Lower lobe of right lung (tissue), 2 donors: ENCODE measurements at regions not wholly inside any gene's neighbourhood (a gene's known extent, or its start where the extent isn't known, plus 50 kb on each side); places are given as distances from the start of the nearest gene placed in this dataset.

Experiments used
- ATAC-seq, 2 donors: fragments of 200-7000 bp; cut with Tn5 transposase; one replicate each; pipeline ENCODE4 v1.9.1; 2020 to 2022; ENCODE audit warnings: mild to moderate bottlenecking in 2 of 2, moderate library complexity in 2 of 2
- DNase-seq: peaks from one replicate; pipeline ENCODE4 v3.0.0-alpha.2; 2020
- H3K27ac ChIP-seq: fragments of 200-600 bp; one replicate; pipeline ENCODE4 v1.8.0; 2022
- H3K27me3 ChIP-seq: fragments of 200-600 bp; one replicate; pipeline ENCODE4 v1.8.0; 2022; ENCODE audit warnings: low read depth
- H3K36me3 ChIP-seq: fragments of 200-600 bp; one replicate; pipeline ENCODE4 v1.8.0; 2022; ENCODE audit warnings: mild to moderate bottlenecking
- H3K4me1 ChIP-seq: fragments of 200-600 bp; one replicate; pipeline ENCODE4 v1.8.0; 2022
- H3K4me3 ChIP-seq: fragments of 200-600 bp; one replicate; pipeline ENCODE4 v1.8.0; 2022; ENCODE audit warnings: mild to moderate bottlenecking
- H3K9me3 ChIP-seq: fragments of 200-600 bp; one replicate; pipeline ENCODE4 v1.8.0; 2022
- intact Hi-C: fragments of 100-400 bp; cut with DNase I; formaldehyde crosslinking; loops from one replicate; pipeline ENCODE4 v1.11.0; 2022
- TF ChIP-seq, protein P1 (sequence below): fragments of 200-600 bp; IDR thresholded peaks from one replicate; pipeline ENCODE4 v1.8.0; 2022; ENCODE audit warnings: antibody characterized with exemption, mild to moderate bottlenecking
- donor health status: DM: no; HTN: yes; CAD: no; lungs with severe emphysema.

GRCh38 chr5:44001675-44002380, 387.4 kb downstream of the FGF10 start:
- Histone ChIP-seq H3K4me1 (peaks cover 9% of the 10 kb centered on the region), H3K27ac (no peak overlapping the region), H3K27me3 (no peaks in the 10 kb centered on the region), H3K9me3 (no peaks in the 10 kb centered on the region), H3K4me3 (no peak overlapping the region), H3K36me3 (no peaks in the 10 kb centered on the region)
- no peak for DNase-seq
- TF ChIP-seq, protein P1, sequence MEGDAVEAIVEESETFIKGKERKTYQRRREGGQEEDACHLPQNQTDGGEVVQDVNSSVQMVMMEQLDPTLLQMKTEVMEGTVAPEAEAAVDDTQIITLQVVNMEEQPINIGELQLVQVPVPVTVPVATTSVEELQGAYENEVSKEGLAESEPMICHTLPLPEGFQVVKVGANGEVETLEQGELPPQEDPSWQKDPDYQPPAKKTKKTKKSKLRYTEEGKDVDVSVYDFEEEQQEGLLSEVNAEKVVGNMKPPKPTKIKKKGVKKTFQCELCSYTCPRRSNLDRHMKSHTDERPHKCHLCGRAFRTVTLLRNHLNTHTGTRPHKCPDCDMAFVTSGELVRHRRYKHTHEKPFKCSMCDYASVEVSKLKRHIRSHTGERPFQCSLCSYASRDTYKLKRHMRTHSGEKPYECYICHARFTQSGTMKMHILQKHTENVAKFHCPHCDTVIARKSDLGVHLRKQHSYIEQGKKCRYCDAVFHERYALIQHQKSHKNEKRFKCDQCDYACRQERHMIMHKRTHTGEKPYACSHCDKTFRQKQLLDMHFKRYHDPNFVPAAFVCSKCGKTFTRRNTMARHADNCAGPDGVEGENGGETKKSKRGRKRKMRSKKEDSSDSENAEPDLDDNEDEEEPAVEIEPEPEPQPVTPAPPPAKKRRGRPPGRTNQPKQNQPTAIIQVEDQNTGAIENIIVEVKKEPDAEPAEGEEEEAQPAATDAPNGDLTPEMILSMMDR = no peak
- intact Hi-C loops = no loop called here
- ATAC-seq = no peak

DNA sequence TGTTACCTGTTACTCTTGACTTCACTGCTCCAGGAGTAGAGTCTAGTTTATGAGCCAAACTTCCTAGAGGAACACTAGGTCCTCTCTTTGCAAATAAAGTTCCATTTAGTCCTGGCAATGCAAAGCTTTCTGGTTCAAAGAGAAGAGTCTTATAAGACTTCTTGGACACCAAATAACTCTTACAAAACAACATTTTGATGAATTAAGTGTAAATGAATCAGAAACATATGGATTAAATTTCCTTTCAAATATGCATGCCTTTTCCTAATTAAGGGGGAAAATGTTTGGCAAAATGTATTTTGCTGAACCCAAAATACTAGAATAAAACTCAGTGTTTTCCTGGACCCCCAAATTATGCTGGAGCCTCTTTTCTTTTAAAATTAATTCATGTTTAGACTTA, 388.0 kb downstream of the FGF10 start:
- H3K27ac ChIP-seq = no peak overlapping the region
- no peak for DNase-seq
- no peak overlapping the region for H3K4me3 ChIP-seq
- intact Hi-C loops = no loop called here
- TF ChIP-seq, protein P1 = no peak
- no peak for ATAC-seq
- no peaks in the 10 kb centered on the region for H3K9me3 ChIP-seq
- H3K27me3 ChIP-seq = no peaks in the 10 kb centered on the region
- H3K36me3 ChIP-seq = no peaks in the 10 kb centered on the region
- peaks cover 9% of the 10 kb centered on the region for H3K4me1 ChIP-seq

DNA sequence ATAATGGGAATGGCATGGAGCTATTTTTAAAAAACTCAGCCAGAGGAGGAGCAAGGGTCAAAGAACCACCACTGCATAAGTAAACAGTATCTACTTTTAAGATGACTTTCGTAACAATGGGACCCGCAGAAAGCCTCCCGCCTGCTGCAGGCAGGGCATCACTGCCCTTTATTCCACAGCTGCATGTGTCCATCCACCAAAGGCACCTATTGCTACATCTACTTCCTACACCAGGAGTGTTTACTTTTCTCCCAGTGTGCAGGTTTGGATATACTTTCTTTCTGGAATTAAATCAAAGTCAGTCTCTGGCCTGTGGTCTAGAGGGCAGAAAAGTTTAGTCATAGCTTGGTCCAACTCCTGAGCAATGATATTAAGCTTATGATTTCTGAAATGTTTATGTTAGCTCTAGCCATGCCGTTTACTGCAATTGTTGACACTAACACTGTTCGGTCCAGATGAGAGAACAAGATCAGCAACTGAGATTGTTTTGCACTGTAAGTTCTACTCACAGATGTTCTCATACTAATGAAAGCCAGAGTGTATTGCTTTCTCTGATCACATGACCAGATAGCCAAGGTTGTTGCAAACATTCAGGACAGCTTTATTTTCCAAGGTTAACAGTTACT, 391.5 kb downstream of the FGF10 start:
- Histone ChIP-seq H3K27ac (no peak overlapping the region), H3K4me1 (peaks cover 9% of the 10 kb centered on the region), H3K9me3 (no peaks in the 10 kb centered on the region), H3K4me3 (no peak overlapping the region), H3K27me3 (no peaks in the 10 kb centered on the region), H3K36me3 (no peaks in the 10 kb centered on the region)
- TF ChIP-seq, protein P1 = no peak
- ATAC-seq (peak; percentile 53 to 59), DNase-seq (no peak)
- intact Hi-C loops = no loop called here

DNA sequence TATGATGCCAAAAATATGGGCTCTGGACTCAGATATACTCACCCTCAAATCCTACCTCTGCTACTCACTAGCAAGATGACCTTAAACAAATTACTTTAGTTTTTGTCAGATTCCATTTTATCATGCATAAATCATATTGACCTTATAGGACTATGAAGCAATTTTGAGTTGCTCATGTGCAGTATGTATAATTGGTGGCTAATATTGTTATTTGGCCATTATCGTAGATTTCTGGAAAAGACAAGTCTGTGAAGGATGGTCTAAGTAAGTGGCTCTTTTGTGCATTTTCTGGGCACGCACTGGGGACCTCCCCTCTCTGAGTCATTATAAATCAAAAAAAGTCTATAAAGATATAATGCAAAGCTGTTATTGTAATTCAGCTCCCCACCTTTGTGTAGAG, 393.0 kb downstream of the FGF10 start:
- no peaks in the 10 kb centered on the region for H3K36me3 ChIP-seq
- H3K9me3 ChIP-seq = no peaks in the 10 kb centered on the region
- peaks cover under 1% of the 10 kb centered on the region for H3K4me1 ChIP-seq
- DNase-seq (no peak), ATAC-seq (no peak)
- intact Hi-C loops = no loop called here
- H3K27me3 ChIP-seq = no peaks in the 10 kb centered on the region
- H3K4me3 ChIP-seq = no peak overlapping the region
- H3K27ac ChIP-seq = no peak overlapping the region
- TF ChIP-seq, protein P1 = no peak

- ATAC-seq = no peak
- no peaks in the 10 kb centered on the region for H3K9me3 ChIP-seq
- no peaks in the 10 kb centered on the region for H3K27me3 ChIP-seq
- H3K4me1 ChIP-seq = no peaks in the 10 kb centered on the region
- intact Hi-C loops = no loop called here
- H3K4me3 ChIP-seq = no peak overlapping the region
- no peaks in the 10 kb centered on the region for H3K36me3 ChIP-seq
- no peak overlapping the region for H3K27ac ChIP-seq
- no peak for DNase-seq
- TF ChIP-seq, protein P1 = no peak
Measured at GRCh38 chr5:43994352-43994708, 391.4 kb downstream of the NNT start.
